ENCODE measurements at regions not wholly inside any gene's neighbourhood (a gene's known extent, or its start where the extent isn't known, plus 50 kb on each side); places are given as distances from the start of the nearest gene placed in this dataset.
A peak's percentile ranks its signal among the peaks of the same experiment; 100 is the strongest.
"Not testable (repeated sequence)": the region's sequence is repeated elsewhere in the genome, so short reads cannot be mapped to it uniquely, and the experiment has no call there.

- peak; percentile 94 for DNase-seq
Observed at GRCh38 chr11:70885281-70886231, 366.8 kb downstream of the SHANK2 start.

- DNase-seq: no peak
Observed at GRCh38 chr11:70886256-70886655, 366.1 kb downstream of the SHANK2 start.

DNA sequence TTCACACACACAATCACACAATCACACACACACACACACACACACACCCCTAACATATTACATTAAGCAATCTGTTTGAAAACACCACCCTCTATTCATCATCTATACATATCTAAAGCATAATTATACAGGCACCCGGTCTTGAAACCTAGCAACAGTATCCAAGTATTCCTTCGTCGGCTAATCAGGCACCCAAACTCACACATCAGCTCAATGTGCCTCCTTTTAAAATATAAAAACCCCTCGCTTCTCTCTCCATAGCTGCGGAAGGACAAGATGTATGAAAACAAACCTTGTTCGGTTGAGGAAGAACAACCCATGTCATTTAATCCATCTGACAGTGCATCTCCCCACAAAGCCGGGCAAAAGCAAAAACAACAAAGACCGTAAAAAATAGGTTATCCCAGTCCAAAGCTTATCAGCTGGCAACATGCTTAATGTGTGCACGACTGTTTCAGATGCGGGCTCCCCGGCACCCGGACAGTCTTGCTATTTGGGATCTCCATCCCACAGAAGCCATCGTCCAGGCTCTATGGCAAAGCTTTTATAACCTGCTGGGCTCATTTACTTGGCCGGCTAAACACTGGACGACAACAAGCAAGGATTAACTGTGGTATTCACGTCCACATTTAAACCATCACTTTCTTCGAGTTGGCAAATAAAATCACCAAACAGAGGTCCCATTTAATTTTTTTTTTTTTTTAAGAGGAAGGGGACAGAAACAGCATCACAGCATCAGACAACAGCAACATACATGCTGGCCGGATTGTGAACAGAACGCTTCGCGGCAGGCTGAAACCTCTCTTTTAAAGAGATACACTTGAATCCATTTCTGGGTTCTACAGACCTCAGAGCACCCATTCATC, 365.5 kb downstream of the SHANK2 start:
- no peak for DNase-seq

GRCh38 chr11:70887542-70887827, 364.9 kb downstream of the SHANK2 start:
- DNase-seq: no peak

GRCh38 chr11:70888061-70888460, 364.3 kb downstream of the SHANK2 start:
- no peak for DNase-seq

DNA sequence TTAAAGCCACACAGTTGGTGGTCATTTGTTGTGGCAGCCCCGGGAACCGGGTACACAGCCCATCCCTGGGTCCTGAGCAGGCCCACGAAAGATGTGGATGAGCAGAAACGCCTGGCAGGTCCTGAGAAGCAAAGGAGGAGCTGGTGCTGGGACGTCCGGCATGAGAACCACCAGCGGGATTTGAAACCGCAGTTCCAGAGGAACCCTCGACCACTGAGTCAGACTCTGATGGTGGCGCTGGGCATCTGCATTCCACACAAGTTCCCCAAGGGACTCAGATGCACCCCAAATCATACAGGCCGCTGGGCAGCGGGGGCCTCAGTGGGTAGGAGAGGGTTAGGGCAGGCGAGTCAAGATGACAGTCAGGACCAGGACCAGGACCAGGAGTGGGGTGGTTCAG, 363.0 kb downstream of the SHANK2 start:
- no peak for DNase-seq

DNA sequence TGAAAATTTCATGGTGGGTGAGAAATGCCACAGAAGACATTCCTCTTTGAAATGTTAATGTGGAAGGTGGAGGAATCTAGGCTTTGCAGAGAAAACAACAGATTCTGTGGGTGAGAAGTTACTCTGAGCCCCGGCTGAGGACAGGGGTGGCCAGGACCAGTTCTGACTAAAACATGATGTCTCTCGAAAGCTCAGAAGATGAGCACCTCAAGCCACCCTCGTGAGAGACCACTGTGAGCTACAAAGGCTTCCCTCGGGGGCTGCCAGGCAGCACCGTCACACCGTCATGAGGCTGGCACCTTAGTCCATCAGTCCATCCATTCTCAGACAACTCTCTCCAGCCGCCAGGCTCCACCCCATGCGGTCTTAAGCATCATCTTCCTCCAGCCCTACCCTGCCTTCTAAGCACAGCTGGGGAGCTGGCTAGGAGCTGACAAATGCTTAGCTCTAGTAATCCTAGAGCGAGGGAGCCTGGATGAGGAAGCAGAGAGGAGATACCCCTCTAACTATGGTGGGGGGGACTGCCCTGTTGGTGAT, 360.5 kb downstream of the SHANK2 start:
- DNase-seq: no peak

DNA sequence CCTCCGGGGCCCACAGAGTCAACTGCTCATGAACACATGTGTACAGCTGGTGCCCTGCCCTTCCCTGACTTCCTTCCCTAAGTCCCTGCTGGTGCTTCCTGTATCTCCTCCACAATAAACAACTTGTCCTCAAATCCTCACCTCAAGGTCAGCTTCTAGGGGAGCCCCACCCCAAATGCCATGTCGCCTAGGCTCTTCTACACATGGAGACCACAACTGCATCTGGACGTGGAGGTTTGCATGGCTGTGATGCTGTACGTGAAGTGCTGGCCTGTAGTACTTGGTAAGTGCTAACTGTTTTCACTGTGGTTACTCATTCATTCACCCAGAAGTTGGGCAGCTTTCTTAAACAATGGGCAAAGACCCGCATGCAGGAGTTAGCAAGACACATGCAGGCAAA, 359.5 kb downstream of the SHANK2 start:
- no peak for DNase-seq

DNA sequence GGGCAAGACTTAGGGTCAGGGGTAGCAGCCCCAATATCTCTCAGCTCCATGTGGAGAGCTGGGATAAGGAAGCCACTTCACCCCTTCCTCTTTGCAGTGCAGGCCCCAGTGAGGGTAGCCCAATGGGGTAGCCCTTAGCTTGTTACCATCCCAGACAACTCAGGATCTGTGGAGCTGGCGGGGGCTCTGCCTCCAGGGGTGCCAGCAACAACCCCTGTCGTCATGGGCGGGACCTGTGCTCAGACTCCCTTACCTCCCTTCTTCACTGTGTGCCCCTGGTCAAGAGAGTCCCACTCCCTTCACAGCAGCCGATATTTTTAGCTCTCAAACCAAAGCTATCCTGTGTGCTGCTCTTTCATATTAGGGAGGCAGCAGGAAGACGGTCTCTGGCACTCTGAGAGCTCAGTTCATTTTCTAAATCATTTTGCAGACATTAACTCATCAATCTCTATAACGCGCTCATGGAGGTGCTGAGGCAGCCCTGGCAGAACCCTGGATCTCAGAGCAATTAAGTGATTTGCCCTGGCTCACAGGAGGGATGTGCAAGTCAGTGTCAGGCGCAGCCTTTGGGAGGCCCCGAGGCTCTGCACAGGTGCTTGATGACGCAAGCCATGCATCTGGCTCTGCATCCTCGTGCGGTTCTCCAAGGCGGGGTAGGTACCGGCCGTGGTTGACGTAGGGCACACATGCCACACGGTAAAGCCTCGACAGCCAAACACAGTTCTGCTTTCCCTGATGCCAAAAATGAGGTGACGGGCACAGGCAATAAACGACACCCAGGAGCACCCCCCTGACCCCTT, 357.6 kb downstream of the SHANK2 start:
- DNase-seq: no peak

DNA sequence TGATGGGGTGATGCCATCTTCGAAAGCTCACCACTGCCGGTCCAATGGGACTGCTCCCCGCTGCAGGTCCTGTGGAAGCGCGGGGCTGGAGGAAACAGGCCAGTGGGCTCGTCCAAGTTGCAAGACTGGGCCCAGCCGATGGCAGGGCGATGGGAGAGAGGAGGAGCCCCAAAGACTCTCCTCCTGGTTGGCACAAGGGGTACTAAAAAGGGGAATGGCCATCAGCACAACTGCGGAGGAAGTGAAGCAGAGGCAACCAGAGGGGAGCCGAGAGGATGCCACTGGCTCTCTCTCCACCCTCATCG, 357.1 kb downstream of the SHANK2 start:
- DNase-seq: no peak

DNA sequence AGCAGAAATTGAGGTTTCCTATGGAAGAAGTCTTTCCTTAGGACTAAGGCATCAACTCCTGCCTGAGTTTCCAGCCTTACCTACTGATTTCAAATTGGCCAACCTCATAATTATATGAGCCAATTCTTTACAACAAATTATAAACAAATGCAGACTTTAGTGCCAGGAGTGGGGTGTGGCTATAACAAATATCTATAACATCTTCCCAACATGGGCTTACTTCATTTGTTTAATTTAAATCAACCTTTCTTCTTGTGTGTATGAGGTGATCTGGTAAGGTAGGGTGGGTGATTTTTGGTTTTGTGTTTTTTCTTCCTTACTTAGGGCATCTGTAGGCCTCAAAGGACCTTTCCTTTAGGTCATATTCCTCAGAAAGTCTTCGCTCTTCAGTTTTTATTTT, 354.9 kb downstream of the SHANK2 start:
- DNase-seq: no peak

GRCh38 chr11:70899616-70900015, 352.8 kb downstream of the SHANK2 start:
- no peak for DNase-seq

- DNase-seq: no peak
Observed at GRCh38 chr11:70900540-70900939, 351.8 kb downstream of the SHANK2 start.

GRCh38 chr11:70901951-70902521, 350.3 kb downstream of the SHANK2 start:
- peak; percentile 41 for DNase-seq

DNA sequence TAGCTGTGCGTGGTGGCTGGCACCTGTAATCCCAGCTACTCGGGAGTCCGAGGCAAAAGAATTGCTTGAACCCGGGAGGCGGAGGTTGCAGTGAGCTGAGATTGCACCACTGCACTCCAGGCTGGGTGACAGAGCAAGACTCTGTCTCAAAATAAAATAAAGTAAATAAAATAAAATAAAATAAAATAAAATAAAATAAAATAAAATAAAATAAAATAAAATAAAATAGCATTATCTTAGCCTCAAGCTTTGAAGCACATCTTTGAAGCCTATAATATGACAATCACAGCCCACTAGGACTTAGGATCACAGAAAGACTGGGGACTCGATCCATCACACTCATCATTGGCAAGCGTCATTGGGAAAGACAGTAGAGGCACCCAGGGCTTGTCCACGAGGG, 349.1 kb downstream of the SHANK2 start:
- not testable (repeated sequence) for DNase-seq

- no peak for DNase-seq
Observed at GRCh38 chr11:70906101-70906500, 346.3 kb downstream of the SHANK2 start.

DNA sequence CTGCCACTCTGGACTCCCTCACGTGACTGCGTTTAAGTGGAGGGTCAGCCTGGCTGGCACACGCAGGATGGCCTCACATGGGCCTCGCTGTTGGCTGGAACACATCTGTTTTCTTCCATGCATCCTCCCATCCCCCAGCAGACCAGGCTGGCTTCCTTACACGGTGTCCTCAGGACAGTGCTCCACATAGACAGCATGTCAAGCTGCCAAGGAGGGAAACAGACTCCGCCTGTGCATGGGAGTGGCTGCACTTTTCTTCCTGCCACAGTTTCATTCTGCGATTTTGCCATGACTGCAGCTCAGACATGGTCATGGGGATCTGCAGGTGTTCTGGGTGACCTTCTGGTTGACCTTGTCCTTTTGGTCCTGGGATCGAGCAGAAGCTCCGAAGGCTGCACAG, 344.2 kb downstream of the SHANK2 start:
- DNase-seq: peak; percentile 74

DNA sequence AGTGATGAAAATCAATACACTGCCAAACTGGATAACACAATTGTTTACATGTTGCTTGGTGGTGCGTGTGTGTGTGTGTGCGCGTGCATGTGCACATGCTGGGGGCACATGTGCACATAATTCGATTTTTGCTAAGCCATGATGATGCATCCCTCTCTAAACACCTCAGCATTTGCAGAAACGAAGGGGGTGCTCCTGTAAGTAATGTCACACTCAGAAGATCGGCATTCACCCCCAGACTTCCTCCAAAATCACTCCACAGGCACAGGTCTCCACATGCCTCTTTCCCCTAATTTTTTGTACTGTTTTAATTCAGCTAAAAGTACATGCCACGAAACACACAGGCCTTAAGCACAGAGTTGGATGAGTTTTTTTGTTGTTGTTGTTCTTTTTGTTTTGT, 341.5 kb downstream of the SHANK2 start:
- DNase-seq: no peak

DNA sequence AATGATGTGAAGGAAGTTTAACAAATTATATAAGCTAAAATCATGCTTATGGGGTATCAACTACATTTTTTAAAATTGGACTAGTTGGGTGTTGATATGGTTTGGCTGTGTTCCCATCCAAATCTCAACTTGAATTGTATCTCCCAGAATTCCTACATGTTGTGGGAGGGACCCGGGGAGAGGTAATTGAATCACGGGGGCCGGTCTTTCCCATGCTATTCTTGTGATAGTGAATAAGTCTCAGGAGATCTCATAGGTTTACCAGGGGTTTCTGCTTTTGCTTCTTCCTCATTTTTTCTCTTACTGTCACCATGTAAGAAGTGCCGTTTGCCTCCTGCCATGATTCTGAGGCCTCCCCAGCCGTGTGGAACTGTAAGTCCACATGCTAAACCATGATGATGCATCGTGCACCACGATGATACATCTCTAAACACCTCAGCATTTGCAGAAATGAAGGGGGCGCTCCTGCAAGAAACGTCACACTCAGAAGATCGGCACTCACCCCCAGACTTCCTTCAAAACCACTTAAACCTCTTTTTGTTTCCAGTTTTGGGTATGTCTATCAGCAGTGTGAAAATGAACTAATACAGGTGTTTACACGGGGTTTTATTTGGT, 340.0 kb downstream of the SHANK2 start:
- no peak for DNase-seq

- DNase-seq: peak; percentile 79
Observed at GRCh38 chr11:70913715-70914231, 338.6 kb downstream of the SHANK2 start.

DNA sequence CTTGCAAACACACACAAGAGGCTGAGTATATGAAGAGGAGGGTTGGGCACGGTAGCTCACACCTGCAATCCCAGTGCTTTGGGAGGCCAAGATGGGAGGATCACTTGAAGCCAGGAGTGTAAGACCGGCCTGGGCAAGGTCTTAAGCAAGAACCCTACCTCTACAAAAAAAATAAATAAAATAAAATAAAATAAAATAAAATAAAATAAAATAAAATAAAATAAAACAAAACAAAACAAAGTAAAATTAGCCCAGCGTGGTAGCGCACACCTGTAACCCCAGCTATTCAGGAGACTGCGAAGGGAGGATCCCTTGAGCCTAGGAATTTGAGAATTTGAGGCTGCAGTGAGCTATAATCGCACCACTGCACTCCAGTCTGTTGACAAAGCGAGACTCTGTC, 337.9 kb downstream of the SHANK2 start:
- DNase-seq: no peak

All from RPMI8226 (cell line).